ENCODE measurements at regions not wholly inside any gene's neighbourhood (a gene's known extent, or its start where the extent isn't known, plus 50 kb on each side); places are given as distances from the start of the nearest gene placed in this dataset.

DNA sequence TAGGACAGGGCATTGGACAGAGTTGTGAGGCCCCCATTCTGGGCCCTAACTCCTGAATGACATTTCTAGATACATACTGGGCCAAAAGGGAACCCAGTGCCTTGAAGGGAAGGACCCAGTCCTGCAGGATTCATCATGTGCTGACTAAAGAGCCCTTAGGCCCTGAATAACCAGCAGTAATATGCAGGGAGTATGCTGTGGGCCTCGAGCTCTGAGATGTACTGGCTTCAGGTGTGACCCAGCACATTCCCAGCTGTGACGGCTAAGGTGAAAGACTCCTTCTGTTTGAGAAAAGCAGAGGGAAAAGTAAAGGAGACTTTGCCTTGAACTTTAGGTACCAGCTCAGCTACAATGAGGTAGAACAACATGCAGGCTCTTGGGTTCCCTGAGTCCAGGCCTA lies 138.2 kb upstream of the HUWE1 start:
- TF ChIP-seq, protein P1, sequence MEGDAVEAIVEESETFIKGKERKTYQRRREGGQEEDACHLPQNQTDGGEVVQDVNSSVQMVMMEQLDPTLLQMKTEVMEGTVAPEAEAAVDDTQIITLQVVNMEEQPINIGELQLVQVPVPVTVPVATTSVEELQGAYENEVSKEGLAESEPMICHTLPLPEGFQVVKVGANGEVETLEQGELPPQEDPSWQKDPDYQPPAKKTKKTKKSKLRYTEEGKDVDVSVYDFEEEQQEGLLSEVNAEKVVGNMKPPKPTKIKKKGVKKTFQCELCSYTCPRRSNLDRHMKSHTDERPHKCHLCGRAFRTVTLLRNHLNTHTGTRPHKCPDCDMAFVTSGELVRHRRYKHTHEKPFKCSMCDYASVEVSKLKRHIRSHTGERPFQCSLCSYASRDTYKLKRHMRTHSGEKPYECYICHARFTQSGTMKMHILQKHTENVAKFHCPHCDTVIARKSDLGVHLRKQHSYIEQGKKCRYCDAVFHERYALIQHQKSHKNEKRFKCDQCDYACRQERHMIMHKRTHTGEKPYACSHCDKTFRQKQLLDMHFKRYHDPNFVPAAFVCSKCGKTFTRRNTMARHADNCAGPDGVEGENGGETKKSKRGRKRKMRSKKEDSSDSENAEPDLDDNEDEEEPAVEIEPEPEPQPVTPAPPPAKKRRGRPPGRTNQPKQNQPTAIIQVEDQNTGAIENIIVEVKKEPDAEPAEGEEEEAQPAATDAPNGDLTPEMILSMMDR (IDR thresholded peaks at IDR 0.05), result no peak
- no peak for TF ChIP-seq EZH2 (IDR thresholded peaks at IDR 0.05; ENCODE audit: borderline replicate concordance, insufficient read depth, low read depth, low read length, poor library complexity, severe bottlenecking)
